HG03442 (cell line): ENCODE measurements at regions not wholly inside any gene's neighbourhood (a gene's known extent, or its start where the extent isn't known, plus 50 kb on each side); places are given as distances from the start of the nearest gene placed in this dataset.

Experiments
- ATAC-seq: cut with Tn5 transposase; IDR thresholded peaks from one replicate; pipeline ENCODE4 v1.9.1; 2021; ENCODE audit warnings: mild to moderate bottlenecking, moderate library complexity; ENCODE audit not compliant: unreplicated experiment

DNA sequence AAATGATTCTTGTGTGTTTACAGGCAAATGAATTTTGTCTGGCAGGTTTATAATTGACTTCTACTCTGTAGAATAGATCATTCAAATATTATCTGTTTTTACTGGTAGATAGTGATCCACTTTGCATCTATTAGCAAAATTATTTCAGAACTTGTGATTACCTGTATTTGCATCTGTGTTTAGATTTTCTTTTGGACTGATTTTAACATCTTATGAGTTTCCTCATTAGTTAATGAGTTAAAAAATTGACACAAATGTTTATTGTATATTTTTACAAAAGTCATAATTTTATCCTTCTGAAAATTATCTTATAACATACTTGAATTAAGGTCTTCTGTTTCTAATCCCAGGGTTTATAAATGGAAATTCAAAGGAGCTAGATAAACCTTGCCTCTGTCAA lies 132.0 kb upstream of the KCNJ16 start:
- no peak for ATAC-seq

DNA sequence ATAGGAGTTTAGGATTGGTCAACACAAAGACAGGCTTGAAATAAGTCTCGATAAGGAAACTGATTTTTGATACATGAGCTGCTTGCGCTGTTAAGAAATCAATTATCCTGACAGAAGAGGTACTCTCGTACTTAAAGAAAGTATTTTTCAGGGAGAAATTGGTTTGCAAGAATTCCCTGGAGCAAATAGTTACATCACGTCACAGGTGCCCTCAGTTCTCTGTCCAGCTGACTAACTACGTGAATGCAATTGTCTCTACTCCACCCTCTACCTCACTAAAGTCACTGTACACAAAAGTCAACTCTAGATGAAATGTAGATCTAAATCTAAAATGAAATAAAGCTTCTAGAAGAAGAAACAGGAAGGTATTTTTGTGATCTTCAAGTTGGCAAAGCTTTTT lies 130.6 kb upstream of the KCNJ16 start:
- no peak for ATAC-seq

DNA sequence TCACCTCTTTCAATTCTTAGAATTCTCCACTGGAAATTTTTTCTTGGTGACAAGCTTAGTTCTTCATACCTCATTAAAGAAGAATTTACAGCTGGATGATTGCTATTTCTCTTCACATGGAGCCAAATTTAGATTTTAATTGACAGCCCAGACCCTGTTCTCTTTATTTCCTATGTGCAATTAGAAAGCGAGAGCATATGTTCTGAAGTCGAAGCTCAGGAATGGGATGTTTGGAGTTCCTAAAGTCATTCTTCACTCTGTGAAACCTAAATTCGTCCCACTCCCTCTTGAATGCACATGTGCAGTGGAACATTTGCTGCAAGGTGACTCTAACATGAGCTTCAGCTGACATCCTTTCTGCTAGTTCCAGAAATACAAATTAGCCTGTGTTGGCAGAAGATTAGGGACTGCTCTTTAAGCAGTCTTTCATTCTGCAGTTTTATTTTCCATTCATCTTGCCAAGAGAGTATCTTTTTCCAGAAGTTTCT lies 129.3 kb upstream of the KCNJ16 start:
- no peak for ATAC-seq

DNA sequence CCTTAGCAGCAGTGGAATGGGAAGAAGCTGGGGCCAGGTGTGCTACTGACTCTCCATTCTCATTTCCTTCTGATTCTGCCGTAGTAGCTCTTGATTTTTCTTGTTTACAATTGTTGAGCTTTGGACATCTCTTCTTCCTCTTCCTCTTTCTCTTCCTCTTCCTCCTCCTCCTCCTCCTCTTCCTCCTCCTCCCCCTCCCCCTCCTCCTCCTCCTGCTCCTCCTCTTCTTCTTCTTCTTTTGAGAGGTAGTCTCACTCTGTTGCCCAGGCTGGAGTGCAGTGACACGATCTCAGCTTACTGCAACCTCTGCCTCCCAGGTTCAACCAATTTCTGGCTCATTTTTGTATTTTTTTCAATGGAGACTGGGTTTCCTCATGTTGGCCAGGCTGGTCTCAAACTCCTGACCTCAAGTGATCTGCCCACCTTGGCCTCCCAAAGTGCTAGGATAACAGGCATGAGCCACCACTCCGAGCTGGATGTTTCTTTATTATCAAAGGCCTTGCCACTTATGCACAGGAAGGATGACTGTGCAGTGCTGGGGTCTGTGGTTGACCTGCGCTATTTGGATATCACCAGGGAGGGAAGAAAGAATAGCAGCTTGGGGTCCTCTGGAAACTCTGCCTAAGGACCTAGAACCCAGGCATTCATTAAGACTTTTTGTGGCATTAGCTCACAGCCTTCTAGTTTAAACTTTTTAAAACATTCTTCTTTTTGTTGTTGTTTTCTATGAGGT lies 127.8 kb upstream of the KCNJ16 start:
- ATAC-seq = no peak

DNA sequence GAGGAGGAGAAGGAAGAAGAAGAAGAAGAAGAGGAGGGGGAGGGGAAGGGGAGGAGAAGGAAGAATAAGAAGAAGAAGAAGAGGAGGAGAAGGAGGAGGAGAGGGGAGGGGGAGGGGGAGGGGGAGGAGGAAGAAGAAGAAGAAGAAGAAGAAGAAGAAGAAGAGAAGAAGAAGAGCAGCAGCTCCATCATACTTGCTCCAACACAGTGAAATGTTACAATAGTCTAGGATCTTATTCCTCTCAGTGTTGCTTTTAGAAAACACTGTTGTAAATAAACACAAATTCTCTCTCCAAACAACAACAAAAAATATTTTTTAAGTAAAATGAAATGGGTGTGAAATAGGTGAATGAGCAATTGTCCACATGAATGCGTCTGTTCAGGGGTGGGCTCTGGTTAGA lies 126.6 kb upstream of the KCNJ16 start:
- ATAC-seq = no peak

DNA sequence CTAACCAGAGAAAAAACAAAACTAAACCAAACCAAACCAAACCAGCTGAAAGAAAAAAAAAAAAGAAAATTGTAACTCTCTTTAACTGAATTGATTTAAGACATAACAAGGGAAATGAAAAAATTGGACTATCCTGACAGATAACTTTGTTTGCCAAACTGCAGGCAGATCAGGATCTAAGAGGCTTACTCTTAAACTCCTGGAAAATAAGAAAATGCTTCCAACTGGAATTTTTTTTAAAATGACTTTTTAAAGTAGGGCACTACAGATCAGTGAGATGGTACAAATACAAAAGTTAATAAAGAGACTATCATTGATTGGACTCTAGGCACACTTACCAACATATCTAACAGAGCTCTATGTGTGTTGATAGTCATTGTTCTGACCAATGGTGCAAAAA lies 125.5 kb upstream of the KCNJ16 start:
- no peak for ATAC-seq

DNA sequence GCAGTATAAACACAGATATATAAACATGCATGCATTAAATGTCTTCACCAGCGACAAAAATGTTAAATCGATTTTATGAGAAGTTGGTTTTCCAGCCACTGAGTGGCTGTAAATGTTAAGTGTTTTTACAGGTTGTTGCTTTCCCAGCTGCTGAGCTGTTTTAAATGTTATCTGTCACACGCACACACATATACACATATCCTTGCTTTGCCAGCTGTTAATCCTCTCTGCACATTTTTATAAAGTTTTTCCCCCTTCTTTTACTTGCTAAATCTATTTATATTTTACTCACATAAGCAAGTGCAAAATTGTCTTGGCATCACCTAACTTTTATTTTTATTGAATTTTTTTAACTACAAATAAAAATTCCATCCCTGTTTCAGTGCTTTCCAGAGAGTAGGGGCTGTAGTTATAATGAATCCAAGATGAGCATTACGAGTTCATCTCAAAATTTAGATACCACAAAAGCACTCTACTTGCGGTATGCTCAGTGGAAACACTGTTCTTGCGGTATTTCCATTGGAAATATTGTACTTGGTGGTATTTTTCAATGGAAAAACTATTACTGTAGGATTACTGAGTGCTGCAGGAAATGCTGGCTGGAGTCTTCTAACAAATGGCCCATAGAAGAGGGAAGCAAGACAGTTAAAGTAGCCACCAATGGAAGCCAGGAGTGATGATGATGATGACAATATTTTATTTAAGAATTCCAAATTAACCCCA lies 124.9 kb upstream of the KCNJ16 start:
- ATAC-seq = no peak

DNA sequence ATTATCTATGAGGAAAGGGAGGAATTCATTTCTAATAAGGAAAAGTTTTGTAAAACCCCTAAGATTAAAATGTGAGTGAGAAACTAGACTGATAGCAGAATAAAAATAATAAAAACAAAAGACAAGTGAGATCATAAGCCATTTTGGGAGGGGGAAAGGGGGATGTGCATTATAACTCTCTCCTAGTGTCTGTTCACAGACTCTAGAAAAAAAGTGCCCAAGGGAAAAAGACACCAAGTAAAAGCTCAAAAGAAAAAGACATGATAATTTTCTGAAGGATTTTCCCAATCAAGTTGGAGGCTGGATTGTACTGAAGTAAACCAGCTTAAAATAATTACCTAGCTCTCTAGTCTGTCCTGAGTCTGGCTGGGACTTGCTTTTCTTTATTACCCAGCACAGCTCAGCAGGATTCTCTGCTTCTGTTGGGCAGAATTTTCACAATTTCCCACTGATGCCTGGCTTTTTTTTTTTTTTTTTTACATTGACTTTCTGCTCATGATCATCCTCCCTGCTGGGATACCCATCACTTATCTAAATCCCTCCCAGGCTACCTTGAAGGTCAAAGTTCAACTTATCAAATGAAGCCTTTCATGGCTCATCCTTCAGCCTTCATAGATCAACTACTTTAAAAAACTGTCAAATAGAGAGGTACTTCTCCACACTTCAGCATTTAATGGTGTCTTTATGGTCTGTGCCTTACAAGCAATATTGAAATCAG lies 124.2 kb upstream of the KCNJ16 start:
- no peak for ATAC-seq

DNA sequence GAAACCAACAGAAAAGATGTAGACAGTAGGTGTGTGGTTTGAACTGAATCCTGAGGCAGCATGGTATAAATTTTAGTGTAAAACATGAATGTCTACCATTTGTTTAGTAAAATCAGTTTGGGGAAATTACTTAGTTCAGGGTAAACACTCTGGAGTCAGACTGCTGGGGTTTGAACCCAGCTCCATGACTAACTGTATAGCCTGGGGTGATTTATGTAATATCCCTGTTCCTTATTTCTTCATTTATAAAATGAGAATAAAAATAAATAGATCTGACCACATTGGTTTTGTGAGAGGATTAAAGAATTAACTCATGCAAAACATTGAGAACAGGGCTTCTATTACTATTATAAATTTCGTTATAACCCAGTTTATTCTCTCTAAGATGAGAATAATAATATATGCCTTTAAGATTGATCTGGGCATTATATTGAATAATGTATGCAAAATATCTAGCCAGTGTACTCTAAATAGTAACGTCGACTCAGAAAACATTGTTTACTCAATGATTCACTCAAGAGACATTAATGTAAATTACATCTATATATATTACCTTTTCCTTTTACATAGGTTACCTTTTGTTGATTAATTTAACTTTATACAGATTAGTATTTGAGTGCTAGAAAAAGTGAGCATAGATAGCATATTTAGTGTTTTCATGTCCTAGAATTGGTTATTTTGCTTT lies 120.6 kb upstream of the KCNJ16 start:
- no peak for ATAC-seq

DNA sequence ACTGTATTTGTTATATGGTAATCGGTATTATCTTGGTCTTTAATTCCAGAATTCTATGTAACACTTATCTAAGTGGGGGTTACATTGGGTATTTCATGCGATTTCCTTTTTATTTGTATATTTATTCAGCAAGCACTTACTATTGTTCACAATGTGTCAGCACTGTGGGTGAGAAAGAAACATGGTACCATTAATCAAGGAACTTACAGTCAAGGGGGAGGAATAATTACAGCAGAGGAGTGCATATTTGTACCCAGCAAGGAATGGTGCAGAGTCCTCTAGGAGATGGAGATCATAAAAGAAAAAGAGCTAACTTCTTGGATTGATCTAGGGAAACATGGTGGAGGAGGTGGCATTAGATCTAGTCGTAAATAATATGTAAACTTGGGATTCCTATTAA lies 117.0 kb upstream of the KCNJ16 start:
- no peak for ATAC-seq

DNA sequence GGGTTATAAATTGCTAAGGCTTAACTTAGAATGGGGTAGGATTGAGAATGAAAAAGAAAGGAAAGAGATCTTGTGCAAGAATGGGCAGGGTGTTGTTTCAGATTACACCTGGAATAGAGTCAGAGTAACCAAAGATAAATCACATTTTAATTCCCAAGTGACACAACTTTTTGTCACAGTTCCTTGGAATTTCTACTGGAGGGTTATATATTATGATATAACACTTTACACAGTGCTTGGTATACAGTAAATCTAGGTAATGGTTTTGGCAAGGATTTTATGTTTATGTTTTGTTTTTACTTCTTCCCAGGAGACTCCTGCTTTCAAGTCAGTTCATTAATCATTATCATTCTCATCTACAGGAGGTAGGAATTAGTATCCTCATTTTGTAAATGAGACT lies 115.7 kb upstream of the KCNJ16 start:
- no peak for ATAC-seq

DNA sequence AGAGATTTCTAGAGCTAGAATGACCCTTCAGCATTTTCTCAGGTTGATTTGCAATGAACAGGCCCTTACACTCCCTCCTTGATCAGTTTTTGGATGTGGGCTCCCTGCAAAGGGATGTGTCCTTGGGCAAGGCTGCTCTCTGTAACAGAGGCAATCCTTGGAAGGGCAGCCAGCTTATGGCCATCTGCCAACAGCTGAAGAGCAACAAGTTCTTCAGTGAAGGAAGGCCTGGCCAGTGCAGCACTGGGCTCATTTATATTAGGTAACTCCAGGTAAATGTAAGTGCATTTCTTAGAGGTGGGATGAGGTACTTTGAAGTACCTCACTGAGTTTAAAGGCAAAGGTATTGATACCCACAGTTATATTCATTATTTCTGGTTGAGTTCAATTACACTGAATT lies 114.3 kb upstream of the KCNJ16 start:
- ATAC-seq = no peak

DNA sequence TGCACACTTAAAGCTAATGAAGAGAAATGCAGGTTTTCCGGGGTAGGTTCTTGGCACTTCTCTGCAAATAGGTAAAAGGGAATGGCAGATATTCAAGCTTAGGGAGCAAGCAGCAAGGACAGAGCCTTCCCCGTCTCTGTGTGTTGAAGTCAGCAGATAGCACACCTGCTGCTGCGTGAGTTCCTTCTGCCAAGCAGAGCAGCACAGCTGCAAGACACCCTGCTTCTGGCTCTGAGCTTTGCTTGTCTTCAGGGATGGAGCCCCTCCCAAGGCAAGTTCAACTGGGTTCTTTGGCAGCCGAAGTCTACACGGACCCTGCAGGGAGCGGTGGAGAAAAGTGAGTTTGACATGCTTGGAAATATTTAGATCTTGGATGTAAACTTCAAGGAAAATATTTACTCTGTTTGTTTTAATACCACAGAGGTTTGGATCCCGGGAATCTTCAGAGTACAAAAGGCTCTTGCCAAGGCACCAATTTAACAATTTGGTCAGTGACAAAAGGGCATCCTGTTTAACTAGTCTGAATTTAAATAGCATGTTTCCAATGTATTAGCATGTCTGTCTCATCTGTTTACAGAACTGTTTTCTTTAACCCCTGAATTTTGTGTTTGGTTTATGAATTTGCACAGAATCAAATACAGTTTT lies 113.4 kb upstream of the KCNJ16 start:
- ATAC-seq = no peak

DNA sequence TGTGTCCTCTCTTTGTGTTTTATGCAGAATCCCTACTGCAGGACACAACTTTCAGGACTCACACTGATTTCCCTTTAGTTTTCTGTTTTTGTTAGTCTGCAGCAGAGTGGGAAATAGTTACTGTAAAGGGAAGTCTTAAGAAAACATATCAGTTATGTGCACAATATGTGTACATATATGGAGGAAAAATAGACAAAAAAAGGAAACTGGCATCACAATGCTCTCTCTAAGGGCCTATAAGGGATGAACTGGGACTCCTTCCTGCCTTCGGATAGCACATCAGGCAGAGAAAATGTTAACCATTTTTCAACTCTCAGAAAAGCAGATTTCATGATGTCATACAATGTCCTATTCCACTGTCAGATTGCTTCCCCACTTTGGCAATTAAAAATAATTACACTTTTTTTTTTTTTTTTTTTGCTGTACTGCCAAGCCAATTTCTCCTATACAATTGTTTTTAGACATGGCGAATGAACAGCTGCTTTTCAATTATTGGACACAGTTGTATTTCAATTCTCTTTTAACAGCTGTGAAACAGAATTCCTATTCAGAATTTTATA lies 112.5 kb upstream of the KCNJ16 start:
- no peak for ATAC-seq

DNA sequence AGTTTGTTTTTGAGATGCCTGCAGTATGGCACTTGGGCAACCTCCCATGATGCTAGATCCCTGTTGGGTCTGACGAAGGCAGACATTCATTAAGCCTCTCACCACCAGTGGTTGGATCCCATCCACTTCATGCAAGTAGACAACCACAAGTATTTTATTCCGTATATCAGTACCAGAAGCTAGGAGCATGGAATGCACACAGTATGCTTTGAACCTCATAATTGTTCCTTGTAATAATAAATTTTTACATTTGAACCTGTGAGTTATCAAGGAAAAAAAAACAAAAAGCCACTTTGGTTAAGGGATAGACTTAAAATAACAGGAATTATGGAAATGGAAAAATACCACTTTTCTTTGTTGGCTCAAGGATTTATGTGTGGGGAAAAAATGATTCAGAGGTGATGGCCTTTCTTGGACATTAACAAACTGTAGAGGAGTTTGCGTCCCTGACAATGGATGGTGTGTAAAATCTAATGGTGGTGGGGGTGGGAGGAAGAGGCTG lies 107.1 kb upstream of the KCNJ16 start:
- ATAC-seq = no peak

DNA sequence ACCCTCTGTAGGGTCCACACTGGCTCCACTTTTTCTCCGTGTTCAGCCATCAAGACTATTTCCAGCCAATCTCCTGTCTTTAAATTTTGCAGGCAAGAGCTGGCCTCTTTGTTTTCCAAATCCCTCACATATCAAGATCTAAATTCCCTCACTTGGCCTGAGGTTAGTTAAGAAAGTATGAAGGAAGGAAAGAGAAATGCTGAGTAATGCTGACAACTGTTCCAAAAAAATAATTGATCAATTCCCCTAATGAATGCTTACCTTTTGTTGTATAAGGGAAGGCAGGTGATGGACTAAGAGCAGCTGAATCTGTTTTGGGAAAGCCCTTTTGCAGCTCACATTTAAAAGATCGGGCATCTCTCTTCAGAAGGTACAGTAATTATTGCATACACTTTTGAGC lies 105.1 kb upstream of the KCNJ16 start:
- no peak for ATAC-seq

DNA sequence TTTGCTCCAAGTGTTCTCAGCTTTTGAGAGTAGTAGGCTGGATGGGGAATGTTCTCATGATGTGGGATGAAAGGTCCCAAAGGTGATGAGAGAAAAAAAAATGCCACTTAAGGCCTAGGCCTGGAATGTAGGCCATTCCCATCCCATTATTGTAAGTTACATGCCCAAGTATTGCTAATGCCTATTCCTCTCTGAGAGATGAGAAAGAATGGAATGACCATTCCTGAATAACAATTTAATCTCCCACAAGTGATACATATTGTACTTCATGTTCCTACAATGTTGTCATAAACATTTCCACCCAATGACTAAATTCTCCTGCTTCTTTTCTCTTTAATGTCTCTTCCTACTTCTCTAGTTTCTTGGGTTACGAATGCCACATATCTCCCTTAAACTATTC lies 102.8 kb upstream of the KCNJ16 start:
- no peak for ATAC-seq

DNA sequence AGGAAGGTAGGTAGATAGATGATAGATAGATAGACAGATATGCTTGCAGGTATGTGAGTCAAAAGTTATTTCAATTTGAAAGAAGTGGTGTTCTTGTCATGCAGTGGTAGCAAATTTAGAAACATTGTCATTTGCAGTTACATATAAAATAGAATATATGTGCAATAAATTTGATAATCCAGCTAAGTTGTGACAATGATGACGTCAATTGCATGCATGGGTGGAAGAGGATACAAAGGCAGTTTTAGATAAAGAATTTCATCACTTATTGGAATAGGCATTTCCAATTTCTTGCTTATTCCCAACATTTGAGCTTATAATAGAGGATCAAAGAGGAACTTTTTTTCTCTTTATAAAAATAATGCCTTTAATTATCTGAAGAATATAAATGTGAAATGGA lies 99.2 kb upstream of the KCNJ16 start:
- no peak for ATAC-seq

DNA sequence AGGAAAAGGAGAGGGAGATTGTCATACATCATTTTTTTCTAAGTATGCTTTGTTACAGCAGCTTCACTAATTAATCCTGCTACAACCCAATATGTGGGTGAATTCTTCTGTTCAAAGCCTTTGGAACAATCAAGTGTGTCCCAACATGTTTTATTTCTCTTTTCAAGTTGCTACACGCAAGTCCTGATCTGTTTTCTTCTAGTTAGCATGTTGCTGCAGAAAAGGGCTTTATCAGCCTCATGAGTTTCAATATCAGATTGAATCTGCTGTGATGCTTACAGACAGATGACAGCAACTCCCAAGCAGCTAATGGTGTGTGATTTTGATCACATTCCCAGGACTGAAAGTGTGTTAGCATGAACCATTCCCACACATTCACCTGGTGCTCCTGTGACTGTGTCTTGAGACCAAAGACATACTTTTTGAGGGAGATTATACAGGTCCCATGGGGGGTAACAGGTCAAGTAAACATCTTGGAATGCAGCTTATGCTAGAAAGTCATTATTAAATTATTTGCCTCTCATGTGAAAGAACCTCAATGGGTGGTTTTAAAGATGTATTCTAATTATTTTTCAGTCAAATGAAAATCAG lies 96.9 kb upstream of the KCNJ16 start:
- no peak for ATAC-seq

DNA sequence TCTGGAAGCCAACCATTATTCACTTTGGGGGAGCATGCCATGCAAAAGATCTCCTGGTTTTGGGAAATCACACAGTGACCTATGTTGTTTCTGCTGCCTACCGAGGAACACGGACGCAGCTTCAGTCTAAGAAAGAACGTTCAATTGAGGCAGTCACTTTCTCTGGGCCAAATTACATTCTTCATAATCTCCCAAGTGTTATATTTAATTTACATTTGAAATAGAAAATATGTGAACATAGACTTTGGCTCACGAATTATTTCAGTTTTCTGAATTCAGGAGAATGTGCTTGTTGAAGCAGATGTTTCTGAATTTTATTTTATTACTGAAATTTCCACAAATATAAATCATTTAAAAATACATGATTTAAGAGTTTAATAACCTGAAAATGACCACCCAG lies 93.6 kb upstream of the KCNJ16 start:
- no peak for ATAC-seq
